ENCODE measurements at regions not wholly inside any gene's neighbourhood (a gene's known extent, or its start where the extent isn't known, plus 50 kb on each side); places are given as distances from the start of the nearest gene placed in this dataset.

DNA sequence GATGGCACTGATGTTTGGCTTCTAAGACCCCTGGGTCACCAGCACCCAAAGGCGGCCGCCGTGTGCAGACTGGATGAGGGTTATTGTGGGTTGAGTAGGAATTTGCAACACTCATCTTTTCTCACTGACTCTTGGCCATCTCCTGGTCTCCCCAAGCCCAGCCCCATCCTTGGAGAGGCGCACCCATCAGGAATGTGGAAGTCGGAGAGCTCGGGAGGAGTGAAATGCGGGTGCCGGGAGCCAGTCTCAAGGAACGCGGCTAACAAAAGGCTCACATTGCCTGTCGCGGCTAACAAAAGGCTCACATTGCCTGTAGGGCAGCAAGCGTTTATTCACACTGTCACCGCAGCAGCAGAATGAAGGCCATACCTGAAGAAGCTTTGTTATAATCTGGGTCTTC is 248.6 kb downstream of the FOXL1 start:
- TF ChIP-seq, protein P1, sequence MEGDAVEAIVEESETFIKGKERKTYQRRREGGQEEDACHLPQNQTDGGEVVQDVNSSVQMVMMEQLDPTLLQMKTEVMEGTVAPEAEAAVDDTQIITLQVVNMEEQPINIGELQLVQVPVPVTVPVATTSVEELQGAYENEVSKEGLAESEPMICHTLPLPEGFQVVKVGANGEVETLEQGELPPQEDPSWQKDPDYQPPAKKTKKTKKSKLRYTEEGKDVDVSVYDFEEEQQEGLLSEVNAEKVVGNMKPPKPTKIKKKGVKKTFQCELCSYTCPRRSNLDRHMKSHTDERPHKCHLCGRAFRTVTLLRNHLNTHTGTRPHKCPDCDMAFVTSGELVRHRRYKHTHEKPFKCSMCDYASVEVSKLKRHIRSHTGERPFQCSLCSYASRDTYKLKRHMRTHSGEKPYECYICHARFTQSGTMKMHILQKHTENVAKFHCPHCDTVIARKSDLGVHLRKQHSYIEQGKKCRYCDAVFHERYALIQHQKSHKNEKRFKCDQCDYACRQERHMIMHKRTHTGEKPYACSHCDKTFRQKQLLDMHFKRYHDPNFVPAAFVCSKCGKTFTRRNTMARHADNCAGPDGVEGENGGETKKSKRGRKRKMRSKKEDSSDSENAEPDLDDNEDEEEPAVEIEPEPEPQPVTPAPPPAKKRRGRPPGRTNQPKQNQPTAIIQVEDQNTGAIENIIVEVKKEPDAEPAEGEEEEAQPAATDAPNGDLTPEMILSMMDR (IDR thresholded peaks at IDR 0.05; ENCODE audit: poor library complexity): no peak
- no peak for TF ChIP-seq EZH2 (IDR thresholded peaks at IDR 0.05; ENCODE audit: borderline replicate concordance)

Data from hepatocyte (in vitro differentiated cells).